T-helper 2 cell (primary cell): ENCODE measurements at regions not wholly inside any gene's neighbourhood (a gene's known extent, or its start where the extent isn't known, plus 50 kb on each side); places are given as distances from the start of the nearest gene placed in this dataset.
A peak's percentile ranks its signal among the peaks of the same experiment; 100 is the strongest.
"Not testable (repeated sequence)": the region's sequence is repeated elsewhere in the genome, so short reads cannot be mapped to it uniquely, and the experiment has no call there.

Experiments used
- DNase-seq, 5 experiments: peaks; one replicate each; pipeline versions ENCODE4 v3.0.0 to v3.0.0-alpha.2; 2012 to 2022

- no peak for DNase-seq
Measured at GRCh38 chr5:87150630-87151029, 117.1 kb upstream of the RASA1 start.

GRCh38 chr5:87151547-87151946 lies 116.1 kb upstream of the RASA1 start:
- peak in 1 of 5 experiments; percentile 55 for DNase-seq

- no peak for DNase-seq
Measured at GRCh38 chr5:87152886-87153285, 114.8 kb upstream of the RASA1 start.

GRCh38 chr5:87154191-87154590 lies 113.5 kb upstream of the RASA1 start:
- DNase-seq: no peak

- DNase-seq: no peak
Measured at GRCh38 chr5:87155106-87155505, 112.6 kb upstream of the RASA1 start.

GRCh38 chr5:87156631-87157030 lies 111.1 kb upstream of the RASA1 start:
- no peak for DNase-seq

- DNase-seq: no peak
Measured at GRCh38 chr5:87164409-87164808, 103.3 kb upstream of the RASA1 start.

GRCh38 chr5:87169300-87169991 lies 98.2 kb upstream of the RASA1 start:
- no peak for DNase-seq

- DNase-seq: no peak
Measured at GRCh38 chr5:87170799-87171198, 96.9 kb upstream of the RASA1 start.

- DNase-seq: peak in 2 of 5 experiments; percentile 2 to 9
Measured at GRCh38 chr5:87182649-87183048, 85.0 kb upstream of the RASA1 start.

- DNase-seq: no peak
Measured at GRCh38 chr5:87183896-87184295, 83.8 kb upstream of the RASA1 start.

- no peak for DNase-seq
Measured at GRCh38 chr5:87184605-87185004, 83.1 kb upstream of the RASA1 start.

GRCh38 chr5:87185838-87186237 lies 81.8 kb upstream of the RASA1 start:
- no peak for DNase-seq

- no peak for DNase-seq
Measured at GRCh38 chr5:87188391-87188790, 79.3 kb upstream of the RASA1 start.

GRCh38 chr5:87190041-87190440 lies 77.6 kb upstream of the RASA1 start:
- DNase-seq: no peak

GRCh38 chr5:87190687-87191086 lies 77.0 kb upstream of the RASA1 start:
- no peak for DNase-seq

- DNase-seq: peak in 1 of 5 experiments; percentile 51
Measured at GRCh38 chr5:87191645-87192044, 76.0 kb upstream of the RASA1 start.

- DNase-seq: peak in 1 of 5 experiments; percentile 10
Measured at GRCh38 chr5:87195104-87195591, 72.5 kb upstream of the RASA1 start.

GRCh38 chr5:87195616-87196015 lies 72.1 kb upstream of the RASA1 start:
- no peak for DNase-seq

- DNase-seq: no peak
Measured at GRCh38 chr5:87198010-87198409, 69.7 kb upstream of the RASA1 start.

- DNase-seq: not testable (repeated sequence)
Measured at GRCh38 chr5:87199246-87199645, 68.4 kb upstream of the RASA1 start.

- DNase-seq: not testable (repeated sequence)
Measured at GRCh38 chr5:87199704-87200103, 68.0 kb upstream of the RASA1 start.

- no peak for DNase-seq
Measured at GRCh38 chr5:87210076-87210475, 57.6 kb upstream of the RASA1 start.

GRCh38 chr5:87210743-87211142 lies 56.9 kb upstream of the RASA1 start:
- DNase-seq: peak in 1 of 5 experiments; percentile 38

- DNase-seq: no peak
Measured at GRCh38 chr5:87211676-87212075, 56.0 kb upstream of the RASA1 start.
